Glomerular visceral epithelial cell (primary cell): ENCODE measurements at regions not wholly inside any gene's neighbourhood (a gene's known extent, or its start where the extent isn't known, plus 50 kb on each side); places are given as distances from the start of the nearest gene placed in this dataset.
"Not testable (repeated sequence)": the region's sequence is repeated elsewhere in the genome, so short reads cannot be mapped to it uniquely, and the experiment has no call there.

Experiments used
- DNase-seq: peaks from one replicate; pipeline ENCODE4 v3.0.0-alpha.2; 2016; ENCODE audit errors: extremely low spot score

DNA sequence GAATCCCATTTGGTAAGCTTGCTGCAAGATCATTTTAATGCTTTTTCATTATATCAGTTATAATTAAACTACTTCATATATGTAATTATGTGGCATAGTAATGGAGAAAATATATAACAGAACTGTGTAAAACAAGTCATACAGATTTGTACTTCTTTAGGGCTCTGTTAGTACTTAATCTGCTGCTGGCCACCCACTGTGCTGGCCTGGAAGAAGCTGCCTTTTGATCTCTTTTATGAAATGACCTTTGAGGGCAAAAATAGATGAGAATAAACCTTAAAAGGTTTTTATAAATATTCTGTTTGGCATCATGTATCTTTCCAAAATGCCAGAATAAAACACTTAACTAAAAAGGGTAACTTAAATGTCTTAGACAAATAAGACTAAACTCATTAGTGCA is 262.9 kb downstream of the ZIC1 start:
- no peak for DNase-seq

DNA sequence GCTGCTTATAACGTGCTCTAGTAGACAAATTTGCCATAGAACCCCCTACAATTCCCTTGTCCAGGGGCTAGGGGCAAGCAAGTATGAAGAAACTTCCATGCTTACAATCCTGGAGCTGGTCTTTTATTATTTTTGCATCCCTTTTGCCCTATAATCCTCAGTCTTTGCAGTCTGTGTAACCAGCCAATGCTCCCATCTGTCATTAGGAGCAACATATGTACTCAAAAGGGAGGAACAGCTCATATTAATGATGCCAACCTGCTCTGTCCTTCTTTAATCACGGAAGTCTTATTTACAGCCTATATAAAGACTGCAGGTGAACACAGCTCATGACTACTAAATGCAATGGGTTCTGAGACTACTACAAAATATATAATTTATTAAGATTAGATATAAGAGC is 263.3 kb downstream of the ZIC1 start:
- no peak for DNase-seq

DNA sequence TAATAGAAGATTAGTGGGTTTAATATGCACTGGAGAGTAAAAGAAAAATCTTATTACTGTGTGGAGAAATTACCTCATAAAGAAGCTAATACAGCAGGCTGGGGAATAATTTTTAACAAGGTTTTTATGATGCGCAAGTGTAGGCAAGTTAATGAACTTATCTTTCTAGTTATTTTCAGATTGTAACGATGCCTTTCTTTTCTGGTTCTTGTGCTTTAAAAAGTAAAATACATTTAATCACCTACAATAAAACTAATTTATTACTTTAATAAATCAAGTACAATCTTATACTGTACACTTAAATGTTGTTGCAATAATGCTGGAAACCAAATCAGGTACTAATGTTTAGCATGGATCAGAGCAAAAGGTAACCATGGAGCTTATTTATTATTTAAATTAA is 266.6 kb downstream of the ZIC1 start:
- no peak for DNase-seq

DNA sequence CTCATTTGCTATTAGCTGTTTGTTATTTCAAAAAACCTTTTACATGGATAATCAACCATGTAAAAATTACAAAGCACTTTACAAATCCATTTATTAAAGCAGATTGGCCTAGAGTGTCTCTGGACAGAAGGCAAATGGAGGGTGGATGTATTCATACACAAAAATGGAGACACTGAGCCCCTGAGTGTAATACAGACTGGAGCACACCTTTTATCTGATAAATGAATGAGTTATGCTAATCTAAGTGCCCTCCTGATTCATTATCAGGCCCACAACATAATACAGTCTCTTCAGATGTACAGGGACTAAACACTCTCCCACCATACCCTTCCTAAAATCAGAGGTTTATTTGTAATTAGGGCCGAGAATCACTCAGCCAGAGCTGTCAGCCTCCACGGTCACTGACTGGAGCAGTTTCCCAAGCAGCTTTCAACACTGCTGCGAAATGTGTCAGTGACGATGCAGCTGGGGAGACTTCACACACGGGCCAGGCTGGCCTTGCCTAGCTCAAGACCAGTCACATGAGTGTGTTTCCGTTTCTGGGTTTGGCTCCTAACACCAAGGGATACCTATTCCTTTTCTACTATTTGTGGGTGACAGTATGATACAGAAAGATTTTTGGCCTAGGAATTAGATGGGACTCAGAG is 271.8 kb downstream of the ZIC1 start:
- DNase-seq = peak; percentile 3

DNA sequence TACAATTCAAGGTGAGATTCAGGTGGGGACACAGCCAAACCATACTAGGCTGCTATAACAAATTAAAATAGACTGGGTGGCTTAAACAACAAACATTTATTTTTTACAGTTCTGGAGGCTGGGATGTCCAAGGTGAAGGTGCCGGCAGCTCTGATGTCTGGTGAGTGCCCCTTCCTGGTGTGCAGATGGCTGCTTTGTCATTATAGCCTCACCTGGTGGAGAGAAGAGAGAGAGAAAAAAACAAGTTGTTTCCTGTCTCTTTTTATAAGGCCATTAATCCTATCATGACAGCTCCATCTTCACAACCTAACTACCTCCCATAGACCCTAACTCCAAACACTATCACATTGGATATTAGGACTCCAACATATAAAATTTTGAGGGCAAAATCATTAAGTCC is 279.7 kb downstream of the ZIC1 start:
- no peak for DNase-seq

DNA sequence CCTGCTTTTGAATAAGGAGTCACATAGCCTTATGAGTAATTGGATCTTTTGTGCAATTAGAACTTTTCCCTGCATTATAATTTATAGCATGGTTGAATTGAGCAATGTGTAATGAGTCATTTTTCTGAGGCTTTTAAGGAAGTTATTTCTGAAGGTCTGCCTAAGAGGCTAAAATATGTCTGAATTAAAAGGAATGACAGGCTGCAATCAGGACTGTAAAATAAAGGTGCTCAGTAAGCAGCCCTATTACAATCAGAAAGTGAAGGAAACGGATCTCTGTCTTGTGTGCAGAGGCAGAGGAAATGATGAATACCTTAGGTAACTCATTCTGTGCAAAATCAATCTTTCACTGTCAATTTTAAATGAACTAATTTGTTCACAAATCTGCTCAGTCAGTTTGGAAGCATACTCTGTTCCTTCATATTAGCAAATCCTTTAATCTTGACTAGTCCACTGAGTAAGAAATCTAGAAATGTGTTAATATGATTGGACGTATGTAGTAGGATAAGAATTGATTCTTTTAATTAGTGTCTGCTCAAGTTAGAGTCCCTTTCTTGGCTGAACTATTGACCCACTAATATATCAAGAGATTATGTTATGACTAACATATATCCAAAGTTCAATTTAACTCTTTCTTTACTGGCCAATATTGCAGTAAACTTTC is 290.1 kb downstream of the ZIC1 start:
- peak; percentile 10 for DNase-seq

DNA sequence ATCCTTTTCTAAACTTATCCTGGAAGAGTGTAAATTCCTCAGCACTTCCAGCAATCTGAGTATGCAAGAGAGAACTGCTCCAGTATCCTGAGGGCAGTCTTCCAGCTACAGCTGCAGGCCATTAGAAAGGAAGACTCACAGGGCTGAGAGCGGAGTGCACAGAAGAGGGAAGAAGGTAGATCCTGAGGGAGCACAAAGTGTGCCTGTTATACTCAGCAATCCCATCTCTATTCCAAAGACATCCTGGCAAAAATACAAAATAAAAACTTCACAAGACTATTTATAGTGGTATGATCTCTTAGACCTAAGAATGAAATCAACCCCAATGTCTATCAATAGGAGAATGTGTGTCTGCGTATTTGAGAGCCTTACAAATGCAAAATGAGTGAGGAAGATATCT is 292.0 kb downstream of the ZIC1 start:
- DNase-seq = no peak

DNA sequence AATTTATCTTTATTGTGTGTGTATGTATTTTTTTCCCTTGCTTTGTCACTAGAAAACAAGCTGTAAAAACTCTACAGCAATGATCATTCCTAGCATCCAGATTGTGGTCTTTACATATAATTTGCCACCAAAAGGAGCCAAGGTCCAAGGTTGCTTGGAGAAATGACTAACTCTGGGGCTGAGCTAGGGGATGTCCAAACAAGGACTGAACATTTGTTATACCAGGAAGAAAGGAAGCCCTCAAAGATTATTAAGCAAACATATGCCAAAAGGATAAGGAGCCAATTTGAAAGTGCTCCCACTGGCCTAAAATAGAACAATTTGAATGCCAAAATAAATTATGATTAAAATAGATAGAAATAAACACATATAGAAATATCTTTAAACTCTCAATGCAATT is 293.3 kb downstream of the ZIC1 start:
- DNase-seq = no peak

DNA sequence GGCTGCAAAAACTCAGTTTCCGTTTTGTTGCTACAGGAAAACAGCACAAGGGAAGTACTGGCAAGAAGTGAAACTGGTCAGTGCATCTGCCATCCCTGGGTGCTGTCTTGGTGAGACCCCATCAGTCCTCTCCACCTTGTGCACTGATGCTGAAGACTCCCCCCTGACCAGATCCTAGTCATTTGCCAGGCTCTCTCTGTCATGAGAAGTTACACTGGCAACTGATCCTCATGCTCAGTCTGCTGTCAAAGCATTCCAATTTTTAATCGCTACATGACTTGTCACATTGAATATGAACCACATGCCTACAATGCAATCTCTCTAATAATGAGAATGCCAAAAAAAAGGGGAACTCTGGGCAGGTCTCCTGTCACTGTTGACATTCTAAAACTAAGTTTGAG is 296.5 kb downstream of the ZIC1 start:
- DNase-seq = no peak

DNA sequence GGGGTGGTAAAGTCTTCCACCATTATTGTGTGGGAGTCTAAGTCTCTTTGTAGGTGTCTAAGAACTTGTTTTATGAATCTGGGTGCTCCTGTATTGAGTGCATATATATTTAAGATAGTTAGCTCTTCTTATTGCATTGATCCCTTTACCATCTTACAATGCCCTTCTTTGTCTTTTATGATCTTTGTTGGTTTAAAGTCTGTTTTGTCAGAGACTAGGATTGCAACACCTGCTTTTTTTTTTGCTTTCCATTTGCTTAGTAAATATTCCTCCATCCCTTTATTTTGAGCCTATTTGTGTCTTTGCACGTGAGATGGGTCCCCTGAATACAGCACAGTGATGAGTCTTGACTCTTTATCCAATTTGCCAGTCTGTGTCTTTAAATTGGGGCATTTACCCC is 301.6 kb downstream of the ZIC1 start:
- DNase-seq = not testable (repeated sequence)

DNA sequence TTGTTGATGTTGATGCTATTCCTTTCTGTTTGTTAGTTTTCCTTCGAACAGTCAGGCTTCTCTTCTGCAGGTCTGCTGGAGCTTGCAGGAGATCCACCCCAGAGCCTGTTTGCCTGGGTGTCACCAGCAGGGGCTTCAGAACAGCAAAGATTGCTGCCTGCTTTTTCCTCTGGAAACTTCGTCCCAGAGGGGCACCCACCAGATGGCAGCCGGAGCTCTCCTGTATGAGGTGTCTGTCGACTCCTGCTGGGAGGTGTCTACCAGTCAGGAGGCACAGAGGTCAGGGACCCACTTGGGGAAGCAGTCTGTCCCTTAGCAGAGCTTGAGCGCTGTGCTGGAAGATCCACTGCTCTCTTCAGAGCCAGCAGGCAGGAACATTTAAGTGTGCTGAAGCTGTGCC is 303.2 kb downstream of the ZIC1 start:
- no peak for DNase-seq

DNA sequence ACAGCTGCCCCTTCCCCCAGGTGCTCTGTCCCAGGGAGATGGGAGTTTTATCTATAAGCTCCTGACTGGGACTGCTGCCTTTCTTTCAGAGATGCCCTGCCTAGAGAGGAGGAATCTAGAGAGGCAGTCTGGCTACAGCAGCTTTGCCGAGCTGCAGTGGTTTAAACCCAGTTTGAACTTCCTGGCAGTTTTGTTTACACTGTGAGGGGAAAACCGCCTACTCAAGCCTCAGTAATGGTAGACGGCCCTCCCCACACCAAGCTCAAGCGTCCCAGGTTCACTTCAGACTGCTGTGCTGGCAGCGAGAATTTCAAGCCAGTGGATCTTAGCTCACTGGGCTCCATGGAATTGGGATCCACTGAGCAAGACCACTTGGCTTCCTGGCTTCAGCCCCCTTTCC is 303.6 kb downstream of the ZIC1 start:
- not testable (repeated sequence) for DNase-seq

DNA sequence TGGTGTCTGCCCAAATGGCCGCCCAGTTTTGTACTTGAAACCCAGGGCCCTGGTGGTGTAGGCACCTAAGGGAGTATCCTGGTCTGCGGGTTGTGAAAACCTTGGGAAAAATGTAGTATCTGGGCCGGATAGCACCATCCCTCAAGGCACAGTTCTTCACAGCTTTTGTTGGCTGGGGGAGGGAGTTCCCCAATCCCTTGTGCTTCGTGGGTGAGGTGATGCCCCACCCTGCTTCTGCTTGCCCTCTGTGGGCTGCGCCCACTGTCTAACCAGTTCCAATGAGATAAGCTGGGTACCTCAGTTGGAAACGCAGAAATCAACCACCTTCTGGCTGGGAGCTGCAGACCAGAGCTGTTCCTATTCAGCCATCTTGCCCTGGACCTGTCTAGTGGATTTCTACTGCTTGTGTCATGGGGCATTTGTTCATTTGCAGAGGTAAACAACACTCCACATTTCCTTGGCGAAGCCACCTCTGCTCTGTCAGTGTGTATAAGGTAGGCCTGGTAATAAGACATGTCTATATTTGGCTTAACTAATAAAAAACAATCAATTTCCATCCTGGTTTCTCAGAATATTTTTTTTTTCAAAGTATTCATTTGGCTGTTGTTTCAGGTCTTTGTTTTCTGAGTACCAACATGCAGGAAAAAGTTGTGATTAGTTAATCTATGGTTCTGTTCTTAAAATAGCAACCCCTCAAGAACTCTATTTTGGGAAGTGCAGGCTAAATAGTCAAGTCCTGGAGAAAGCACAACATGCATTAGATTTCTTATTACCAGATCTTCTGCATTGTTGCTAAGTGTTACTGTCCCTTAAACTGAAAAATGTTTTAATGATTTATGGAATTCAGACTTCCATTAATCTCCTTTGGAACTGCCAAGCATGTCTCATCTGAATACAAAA is 304.3 kb downstream of the ZIC1 start:
- no peak for DNase-seq

DNA sequence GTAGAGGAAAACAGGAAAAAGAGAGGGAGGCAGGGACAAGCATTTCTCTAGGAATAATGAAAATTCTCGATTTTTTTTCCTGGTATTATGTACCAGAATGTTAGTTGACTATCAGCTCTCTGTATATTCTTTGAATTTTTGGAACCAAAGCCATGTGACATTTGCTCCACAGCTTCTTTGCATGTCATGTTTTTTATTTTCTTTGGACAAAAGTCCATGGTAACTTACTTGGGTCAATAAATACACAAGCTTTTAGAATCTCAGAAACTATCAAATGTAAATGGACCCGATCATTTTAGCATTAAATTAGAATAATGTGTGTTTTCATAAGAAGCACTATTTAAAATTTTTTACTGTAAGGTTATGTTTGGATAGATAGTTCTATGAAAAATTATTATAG is 320.5 kb downstream of the ZIC1 start:
- no peak for DNase-seq

DNA sequence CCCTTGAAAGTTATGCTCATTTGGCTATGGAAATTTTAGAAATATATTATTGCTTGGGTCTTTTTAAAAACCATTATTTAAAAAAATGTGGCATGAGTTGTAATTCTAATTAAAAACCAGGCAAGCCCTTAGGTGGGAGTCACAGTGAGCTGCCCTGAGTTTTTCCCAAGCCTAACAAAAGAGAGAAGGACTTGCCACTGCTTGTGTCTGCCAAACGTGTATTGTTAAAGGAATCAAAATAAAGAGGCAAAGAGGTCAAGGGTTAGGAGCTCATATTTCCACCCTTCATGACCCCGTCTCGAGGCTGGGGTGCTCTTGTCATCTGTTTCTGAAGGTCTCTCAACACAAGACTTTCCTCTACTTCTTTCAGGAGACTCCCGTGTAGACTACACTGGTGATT is 321.1 kb downstream of the ZIC1 start:
- DNase-seq = no peak

DNA sequence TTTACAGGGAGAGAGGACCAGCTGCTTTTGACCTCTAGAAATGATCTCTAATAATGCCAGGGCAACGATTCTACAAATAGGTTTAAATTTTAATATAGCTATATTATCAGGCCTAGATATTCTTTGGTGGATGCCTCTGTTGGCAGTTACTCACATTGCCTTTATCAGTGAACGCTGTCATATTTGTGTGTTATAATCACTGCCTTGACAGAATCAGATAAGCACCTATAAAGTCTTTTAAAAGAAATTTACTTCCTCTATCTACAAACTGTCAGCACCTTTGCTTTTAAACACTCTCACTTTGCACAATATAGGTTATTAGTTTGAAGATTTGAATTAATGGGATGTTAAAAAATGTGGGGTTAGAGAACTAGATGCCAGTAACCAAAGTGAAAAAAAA is 324.1 kb downstream of the ZIC1 start:
- DNase-seq = no peak

DNA sequence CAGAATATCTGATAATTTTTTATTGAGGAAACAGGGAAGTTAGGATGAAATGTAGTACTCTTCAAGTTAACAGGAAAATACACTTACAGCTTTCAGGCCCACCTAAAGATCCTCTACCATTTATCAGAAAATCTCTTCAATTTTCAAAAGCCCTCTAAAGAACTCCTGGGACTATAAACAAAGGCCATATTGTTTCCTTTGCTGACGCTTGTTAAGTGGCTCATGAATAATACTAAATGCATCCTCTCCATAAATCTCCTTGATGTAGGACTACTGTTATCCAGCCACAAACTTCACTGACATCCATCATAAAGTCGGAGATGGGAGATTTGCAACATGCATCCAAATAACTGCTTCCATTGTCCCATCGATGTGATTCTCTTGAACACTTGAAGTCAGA is 326.5 kb downstream of the ZIC1 start:
- no peak for DNase-seq

DNA sequence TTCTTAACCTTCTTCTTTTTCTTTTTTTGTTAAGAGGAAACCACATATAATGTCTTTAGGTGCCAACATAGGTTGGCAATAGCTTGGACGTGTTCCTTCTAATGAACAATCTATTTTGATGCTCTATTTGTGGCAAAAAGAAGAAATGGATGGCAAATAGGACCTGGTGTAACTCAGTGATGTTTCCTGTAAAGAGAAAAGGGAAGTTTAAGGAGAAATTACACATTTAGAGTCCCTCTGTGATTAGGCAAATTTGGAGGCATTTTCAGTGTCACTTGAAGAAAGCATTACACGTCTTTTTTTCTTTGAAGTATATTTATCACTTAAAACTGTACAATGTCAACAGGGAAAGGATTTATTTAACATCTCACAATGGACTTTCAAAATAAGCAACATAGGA is 327.1 kb downstream of the ZIC1 start:
- DNase-seq = no peak

DNA sequence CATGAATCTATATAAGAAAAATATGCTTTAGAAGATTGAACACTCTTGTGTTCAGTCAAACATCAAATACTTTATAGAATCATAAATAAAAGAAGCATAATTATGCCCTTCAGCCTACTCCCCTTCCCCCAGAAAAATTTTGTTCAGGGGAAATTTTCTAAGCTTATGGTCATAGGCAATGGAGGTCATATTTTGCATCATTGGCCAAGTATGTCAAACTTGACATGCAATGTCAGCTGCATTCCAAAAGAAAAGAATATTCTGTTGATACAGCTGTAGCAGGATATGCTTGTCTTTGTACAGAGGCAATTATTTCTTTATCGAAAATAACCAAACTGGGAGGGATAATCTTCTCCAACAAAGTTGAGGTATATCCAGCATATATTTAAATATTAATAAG is 328.2 kb downstream of the ZIC1 start:
- no peak for DNase-seq

DNA sequence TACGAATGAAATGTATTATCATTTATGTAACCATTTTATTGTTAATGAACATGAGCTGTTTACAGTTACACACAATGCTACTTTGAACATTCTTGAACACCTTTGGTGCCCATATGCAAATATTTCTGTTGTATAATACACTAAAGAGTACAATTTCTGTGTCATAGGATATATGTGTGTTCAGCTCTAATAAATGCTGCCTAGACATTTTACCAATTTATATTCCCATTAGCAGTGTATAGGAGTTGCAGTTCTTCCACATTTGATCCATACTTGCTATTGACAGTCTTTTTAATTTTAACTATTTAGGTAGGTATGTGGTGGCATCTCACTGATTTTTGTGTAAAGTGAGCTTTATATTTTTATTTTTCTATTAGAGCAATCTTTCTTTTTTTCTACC is 331.8 kb downstream of the ZIC1 start:
- DNase-seq = no peak

DNA sequence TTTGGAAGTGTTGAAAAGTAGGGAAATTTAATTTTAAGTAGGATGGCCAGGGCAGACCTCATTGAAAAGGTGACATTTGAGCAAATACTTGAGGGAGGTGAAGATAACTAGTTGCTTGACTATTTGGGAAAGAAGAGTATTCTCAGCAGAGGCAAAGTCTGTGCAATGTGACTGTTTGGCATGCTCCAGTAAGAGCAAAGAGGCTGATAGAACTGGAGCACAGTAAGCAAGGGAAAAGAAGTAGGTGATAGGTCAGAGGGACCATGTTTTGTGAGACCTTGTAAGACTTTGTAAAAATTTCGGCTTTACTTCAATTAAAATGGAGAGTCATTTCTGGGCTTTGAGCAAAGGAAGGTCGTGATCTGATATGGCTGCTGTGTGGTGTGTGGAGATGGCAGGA is 335.8 kb downstream of the ZIC1 start:
- DNase-seq = no peak

DNA sequence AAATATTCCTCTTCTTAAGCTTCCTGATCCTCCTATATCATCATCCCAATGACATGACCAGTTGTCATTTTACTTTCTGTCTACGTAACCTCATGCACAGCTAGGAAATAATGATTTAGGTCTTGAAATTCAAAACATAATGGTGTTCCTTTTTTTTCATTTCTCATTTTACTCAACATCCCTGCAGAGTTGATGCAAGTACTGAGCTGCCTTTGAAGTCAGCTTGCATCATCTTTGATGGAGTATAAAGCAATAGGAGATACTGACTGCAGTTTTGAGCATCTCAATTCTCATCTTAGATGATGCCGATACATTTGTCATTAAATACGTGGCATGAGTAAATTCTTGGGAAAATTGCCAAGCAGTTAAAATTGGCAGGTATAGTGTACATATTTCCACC is 346.1 kb downstream of the ZIC1 start:
- DNase-seq = no peak

DNA sequence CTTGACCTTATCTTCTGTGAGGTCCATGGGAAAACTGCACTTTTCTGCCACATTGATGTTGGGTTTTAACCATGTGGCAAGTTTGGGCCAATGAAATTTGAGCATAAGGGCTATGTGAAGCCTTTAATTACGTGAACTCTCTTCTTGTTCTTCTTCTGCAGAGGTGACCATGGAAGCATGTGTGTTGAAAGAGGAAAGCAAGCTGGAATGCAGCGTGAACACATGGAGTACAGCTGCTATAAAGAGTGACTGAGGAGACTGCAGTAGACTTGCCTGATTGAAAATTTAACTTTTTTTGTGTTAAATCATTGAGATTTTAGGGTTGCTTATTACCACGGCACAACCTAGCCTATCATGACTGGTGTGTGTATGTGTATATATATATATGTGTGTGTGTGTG is 347.3 kb downstream of the ZIC1 start:
- no peak for DNase-seq
